ENCODE measurements at regions not wholly inside any gene's neighbourhood (a gene's known extent, or its start where the extent isn't known, plus 50 kb on each side); places are given as distances from the start of the nearest gene placed in this dataset.

- H3K4me1 ChIP-seq = peaks cover 6% of the 10 kb centered on the region
- H3K27ac ChIP-seq = no peak overlapping the region
- intact Hi-C loops (cut with DNase I; ENCODE audit: low total_unique reads) = no loop called here
- H3K36me3 ChIP-seq (ENCODE audit: low read depth, missing control alignments) = no peaks in the 10 kb centered on the region
- no peak for TF ChIP-seq CTCF (IDR thresholded peaks at IDR 0.05)
- TF ChIP-seq POLR2A (IDR thresholded peaks at IDR 0.05) = no peak
- WGBS, 2 donors = 43 to 47% methylated on average over 30 to 33 of the region's 33 CpGs
- H3K27me3 ChIP-seq = no peaks in the 10 kb centered on the region
- no peak for DNase-seq
- H3K9me3 ChIP-seq = no peaks in the 10 kb centered on the region
- H3K4me3 ChIP-seq = peak overlapping the region; percentile 36 to 49
Observed at GRCh38 chr10:21174715-21175495, 277.8 kb upstream of the NEBL start.

- Histone ChIP-seq H3K4me1 (peaks cover 6% of the 10 kb centered on the region), H3K27ac (no peak overlapping the region), H3K4me3 (peak overlapping the region; percentile 36 to 49), H3K36me3 (ENCODE audit: low read depth, missing control alignments) (no peaks in the 10 kb centered on the region), H3K27me3 (no peaks in the 10 kb centered on the region), H3K9me3 (no peaks in the 10 kb centered on the region)
- intact Hi-C loops (cut with DNase I; ENCODE audit: low total_unique reads) = no loop called here
- no peak for TF ChIP-seq POLR2A (IDR thresholded peaks at IDR 0.05)
- TF ChIP-seq CTCF (IDR thresholded peaks at IDR 0.05) = no peak
- WGBS, 2 donors = 4% methylated on average over 47 of the region's 107 CpGs; no CpG with 5 or more reads in 1 of the 2 donors
- DNase-seq = peak; percentile 18
Observed at GRCh38 chr10:21173802-21174714, 276.9 kb upstream of the NEBL start.

GRCh38 chr10:21172930-21173801 lies 276.1 kb upstream of the NEBL start:
- Histone ChIP-seq H3K9me3 (no peaks in the 10 kb centered on the region), H3K4me1 (peaks cover 6% of the 10 kb centered on the region), H3K27ac (no peak overlapping the region), H3K27me3 (no peaks in the 10 kb centered on the region), H3K4me3 (peak overlapping the region; percentile 36 to 49), H3K36me3 (ENCODE audit: low read depth, missing control alignments) (no peaks in the 10 kb centered on the region)
- TF ChIP-seq POLR2A (IDR thresholded peaks at IDR 0.05) = no peak
- TF ChIP-seq CTCF (IDR thresholded peaks at IDR 0.05) = no peak
- intact Hi-C loops (cut with DNase I; ENCODE audit: low total_unique reads) = no loop called here
- WGBS, 2 donors = 1 to 5% methylated on average over 8 to 52 of the region's 69 CpGs
- DNase-seq = peak; percentile 19

- H3K36me3 ChIP-seq (ENCODE audit: low read depth, missing control alignments) = no peaks in the 10 kb centered on the region
- DNase-seq = no peak
- TF ChIP-seq POLR2A (IDR thresholded peaks at IDR 0.05) = no peak
- TF ChIP-seq CTCF (IDR thresholded peaks at IDR 0.05) = no peak
- H3K4me3 ChIP-seq = peak overlapping the region in 1 of 2 donors; percentile 49
- H3K27ac ChIP-seq = no peak overlapping the region
- 34 to 47% methylated on average over 10 of the region's 10 CpGs for WGBS, 2 donors
- H3K9me3 ChIP-seq = no peaks in the 10 kb centered on the region
- intact Hi-C loops (cut with DNase I; ENCODE audit: low total_unique reads) = no loop called here
- H3K4me1 ChIP-seq = peaks cover 6% of the 10 kb centered on the region
- no peaks in the 10 kb centered on the region for H3K27me3 ChIP-seq
Observed at GRCh38 chr10:21172542-21172929, 275.4 kb upstream of the NEBL start.
